GM13977 (cell line): ENCODE measurements at regions not wholly inside any gene's neighbourhood (a gene's known extent, or its start where the extent isn't known, plus 50 kb on each side); places are given as distances from the start of the nearest gene placed in this dataset.

Experiments
- DNase-seq: peaks from one replicate; pipeline ENCODE4 v3.0.0; 2012; ENCODE audit warnings: low spot score
- in situ Hi-C: fragments of 300-500 bp; cut with MboI; formaldehyde crosslinking; loops from one replicate; pipeline ENCODE4 v1.12.0; 2022; ENCODE audit warnings: low sequenced_read_pairs, low pct_unique_long_range_greater_than_20kb, mixed read lengths, inconsistent platforms; ENCODE audit not compliant: unreplicated experiment
- TF ChIP-seq, protein P1 (sequence below): IDR thresholded peaks from 2 replicates; pipeline ENCODE4 v1.5.1; 2012; ENCODE audit warnings: mild to moderate bottlenecking, control low read depth; ENCODE audit not compliant: insufficient read depth; ENCODE audit errors: extremely low read depth, missing control alignments

DNA sequence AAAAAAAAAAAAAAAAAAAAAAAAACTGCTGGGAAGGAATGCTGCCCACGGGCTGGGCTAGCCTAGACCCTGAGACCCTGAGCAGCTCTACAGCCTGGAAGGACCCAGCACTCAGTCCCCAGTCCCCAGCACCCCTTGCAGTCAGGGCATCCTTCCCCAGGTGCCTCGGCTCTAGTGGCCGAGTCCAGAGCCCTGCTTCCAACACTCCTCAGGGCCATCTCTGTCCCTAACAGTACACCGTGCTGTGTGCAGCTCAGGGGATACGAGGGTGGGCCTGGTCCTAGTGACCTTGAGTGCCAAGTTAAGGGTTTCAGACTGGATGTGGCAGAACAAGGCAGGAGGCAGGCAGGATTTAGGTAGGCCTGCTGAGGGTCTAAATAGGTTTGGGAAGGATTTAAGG lies 50.2 kb upstream of the LRP8 start:
- DNase-seq: no peak
- in situ Hi-C loops: no loop called here
- TF ChIP-seq, protein P1, sequence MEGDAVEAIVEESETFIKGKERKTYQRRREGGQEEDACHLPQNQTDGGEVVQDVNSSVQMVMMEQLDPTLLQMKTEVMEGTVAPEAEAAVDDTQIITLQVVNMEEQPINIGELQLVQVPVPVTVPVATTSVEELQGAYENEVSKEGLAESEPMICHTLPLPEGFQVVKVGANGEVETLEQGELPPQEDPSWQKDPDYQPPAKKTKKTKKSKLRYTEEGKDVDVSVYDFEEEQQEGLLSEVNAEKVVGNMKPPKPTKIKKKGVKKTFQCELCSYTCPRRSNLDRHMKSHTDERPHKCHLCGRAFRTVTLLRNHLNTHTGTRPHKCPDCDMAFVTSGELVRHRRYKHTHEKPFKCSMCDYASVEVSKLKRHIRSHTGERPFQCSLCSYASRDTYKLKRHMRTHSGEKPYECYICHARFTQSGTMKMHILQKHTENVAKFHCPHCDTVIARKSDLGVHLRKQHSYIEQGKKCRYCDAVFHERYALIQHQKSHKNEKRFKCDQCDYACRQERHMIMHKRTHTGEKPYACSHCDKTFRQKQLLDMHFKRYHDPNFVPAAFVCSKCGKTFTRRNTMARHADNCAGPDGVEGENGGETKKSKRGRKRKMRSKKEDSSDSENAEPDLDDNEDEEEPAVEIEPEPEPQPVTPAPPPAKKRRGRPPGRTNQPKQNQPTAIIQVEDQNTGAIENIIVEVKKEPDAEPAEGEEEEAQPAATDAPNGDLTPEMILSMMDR: no peak

DNA sequence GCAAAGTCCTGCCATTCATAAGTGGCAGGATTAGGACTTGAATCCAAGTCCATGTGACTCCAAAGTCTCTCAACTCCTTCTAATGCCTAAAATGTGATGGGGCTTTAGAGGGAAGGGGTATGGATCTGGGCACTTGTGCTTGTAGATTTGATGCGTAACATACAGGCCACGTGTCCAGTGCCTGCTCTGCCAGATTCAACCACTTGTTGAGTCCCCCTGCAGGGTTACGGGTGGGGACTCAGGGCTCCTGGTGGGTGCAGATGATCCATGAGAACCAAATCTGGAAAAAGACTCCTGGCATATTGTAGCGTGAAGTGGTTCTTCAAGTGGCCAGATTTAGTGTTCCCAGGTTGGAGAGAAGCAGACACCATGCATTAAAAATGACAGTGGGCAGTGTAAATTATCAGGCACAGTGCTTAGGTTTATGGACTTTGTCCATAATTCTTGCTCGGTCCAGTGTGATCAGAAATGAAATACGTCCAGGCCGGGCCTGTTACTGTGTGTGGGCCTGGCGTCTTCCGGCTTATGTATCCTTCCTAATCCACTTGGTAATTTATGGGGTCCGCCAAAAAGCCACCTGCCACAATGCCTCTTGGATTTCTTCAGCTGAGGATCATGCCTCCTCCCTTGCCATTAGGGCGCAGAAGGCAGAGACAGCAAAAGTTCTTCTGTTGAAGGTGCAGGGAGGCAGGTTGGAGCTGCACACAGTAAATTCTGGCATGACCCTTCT lies 51.2 kb upstream of the LRP8 start:
- TF ChIP-seq, protein P1: no peak
- DNase-seq: no peak
- in situ Hi-C loops: no loop called here

DNA sequence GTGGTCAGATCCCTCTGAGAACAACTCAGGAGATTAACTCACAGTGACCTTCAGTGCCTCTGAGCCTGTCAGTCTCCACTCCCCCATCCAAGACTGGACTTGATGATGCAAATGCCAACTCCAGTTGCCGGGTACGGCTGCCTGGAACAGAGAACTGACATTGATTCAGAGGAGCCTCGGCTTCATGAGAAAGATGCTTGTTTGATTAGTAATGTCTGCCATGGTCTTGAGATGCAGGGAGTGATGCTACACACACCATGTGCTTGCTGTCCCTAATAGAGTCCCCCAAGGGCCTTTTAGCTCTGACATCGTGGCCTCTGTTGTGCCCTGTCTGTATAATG lies 51.8 kb upstream of the LRP8 start:
- no peak for DNase-seq
- TF ChIP-seq, protein P1: no peak
- in situ Hi-C loops: no loop called here

DNA sequence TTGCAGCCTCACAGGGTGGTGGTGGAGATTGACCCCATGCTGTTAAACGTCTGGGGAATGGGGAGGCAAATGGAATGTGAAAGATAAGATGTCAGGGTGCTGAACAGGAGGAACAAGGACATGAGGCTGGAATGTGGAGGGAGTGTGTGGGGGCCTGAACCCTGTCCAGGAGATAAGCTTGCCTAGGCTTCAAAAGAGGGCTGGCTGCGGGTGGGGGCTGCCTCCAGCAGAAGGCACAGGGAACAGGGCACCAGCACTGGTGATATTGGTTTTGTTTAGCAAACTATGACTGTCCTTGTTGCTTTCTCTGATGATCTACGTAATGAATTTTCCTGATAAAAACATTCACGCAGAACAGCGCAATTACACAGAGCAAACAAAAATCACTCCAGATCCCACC lies 52.4 kb upstream of the LRP8 start:
- in situ Hi-C loops: no loop called here
- TF ChIP-seq, protein P1: no peak
- DNase-seq: no peak

DNA sequence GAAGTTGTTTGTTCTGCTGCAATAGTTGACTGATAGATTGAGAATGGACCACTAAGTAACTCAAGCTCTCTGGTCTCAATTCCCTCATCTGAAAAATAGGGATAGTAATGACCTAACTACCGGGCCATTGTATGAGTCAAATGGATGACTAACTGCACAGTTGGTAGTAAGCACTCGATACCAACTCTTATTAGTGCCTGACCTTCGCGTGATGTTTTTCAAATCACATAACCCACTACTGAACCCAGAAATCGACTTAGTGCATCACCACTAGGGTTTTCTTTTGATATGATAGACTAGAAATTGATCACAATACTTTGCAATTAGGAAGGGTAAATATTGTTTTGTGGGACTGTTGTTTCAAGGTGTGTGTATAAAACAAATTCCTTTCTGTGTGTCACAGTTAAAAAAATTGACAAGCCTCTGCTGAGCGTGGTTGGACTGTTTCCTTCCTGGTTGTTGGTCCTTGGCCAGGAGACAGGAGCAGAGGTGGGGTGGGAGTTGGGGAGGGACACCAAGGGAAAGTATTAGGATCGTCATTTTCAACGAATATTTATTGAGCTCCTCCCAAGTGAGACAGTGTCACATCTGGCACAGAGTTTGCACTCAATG lies 54.0 kb upstream of the LRP8 start:
- no peak for DNase-seq
- in situ Hi-C loops: no loop called here
- TF ChIP-seq, protein P1: no peak

DNA sequence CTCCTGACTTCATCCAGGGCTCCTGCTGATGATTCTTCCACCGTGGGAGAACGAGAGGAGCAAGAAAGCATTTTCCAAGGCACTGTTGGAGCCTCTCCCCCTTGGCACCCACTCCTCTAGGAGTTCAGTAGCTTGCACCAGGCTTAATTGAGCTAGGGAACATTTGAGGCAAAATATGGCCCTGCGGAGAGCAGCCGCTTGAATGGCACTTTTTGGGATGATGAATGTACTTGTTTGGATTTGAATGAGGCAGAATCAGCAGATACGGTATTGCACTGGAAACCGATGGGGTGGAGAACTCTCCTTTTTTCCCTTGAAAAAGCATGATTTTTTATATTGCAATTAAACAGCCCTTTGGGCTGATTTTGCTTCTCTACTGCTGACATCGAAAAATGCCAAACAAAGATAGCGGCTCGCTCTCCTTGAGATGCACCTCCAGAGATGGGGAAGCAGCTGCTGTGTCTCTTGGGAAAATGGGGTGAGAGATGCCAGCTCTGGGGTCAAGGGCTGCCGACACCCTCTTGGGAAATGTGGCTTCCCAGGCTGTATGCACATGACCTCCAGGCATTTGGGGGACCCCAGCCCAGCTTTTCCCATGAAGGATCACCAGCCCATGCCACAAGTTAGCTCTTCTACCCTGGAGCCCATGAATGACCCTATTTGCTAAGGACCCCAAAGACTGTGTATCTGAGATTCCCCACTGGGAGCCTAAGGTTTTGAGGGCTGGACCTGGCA lies 55.4 kb upstream of the LRP8 start:
- no peak for DNase-seq
- TF ChIP-seq, protein P1: no peak
- in situ Hi-C loops: no loop called here
